HEK293 (cell line): ENCODE measurements at regions not wholly inside any gene's neighbourhood (a gene's known extent, or its start where the extent isn't known, plus 50 kb on each side); places are given as distances from the start of the nearest gene placed in this dataset.

Experiments used
- CTCF ChIA-PET: fragments of 350-600 bp; formaldehyde crosslinking; extraction: SDS; loops from one replicate; lab custom pipeline; 2021; ENCODE audit warnings: antibody characterized with exemption; lab: Yijun Ruan, JAX
- POLR2A ChIA-PET: fragments of 300-600 bp; formaldehyde crosslinking; extraction: SDS; loops from one replicate; lab custom pipeline; 2020; ENCODE audit warnings: antibody characterized with exemption, inconsistent platforms; lab: Yijun Ruan, JAX
- H3K27ac ChIP-seq: fragments of 200-500 bp; sonication (Bioruptor generic); 2 replicates; pipeline ENCODE4 v1.5.1; 2014; ENCODE audit warnings: low read depth, low read length, control low read depth, inconsistent platforms; ENCODE audit errors: extremely low read depth
- H3K36me3 ChIP-seq, 2 experiments: fragments of 200-500 bp in 1 of 2; sonication (Bioruptor generic) in 1 of 2; 1 replicate in 1 of 2; 2 replicates in 1 of 2; pipeline ENCODE4 v1.5.1; 2014 to 2017; ENCODE audit warnings: inconsistent platforms in 2 of 2, low read length in 2 of 2; ENCODE audit not compliant: control insufficient read depth in 2 of 2, insufficient read depth in 1 of 2
- H3K4me1 ChIP-seq: fragments of 200-500 bp; sonication (Bioruptor generic); 2 replicates; pipeline ENCODE4 v1.5.1; 2014; ENCODE audit warnings: mild to moderate bottlenecking, low read length, inconsistent platforms; ENCODE audit not compliant: control insufficient read depth, insufficient read depth
- H3K4me3 ChIP-seq: 2 replicates; pipeline ENCODE4 v1.5.1; 2011; ENCODE audit warnings: low read depth, mild to moderate bottlenecking, control low read depth, low read length, moderate library complexity
- H3K9me3 ChIP-seq: fragments of 200-500 bp; sonication (Bioruptor generic); 2 replicates; pipeline ENCODE4 v1.5.1; 2014; ENCODE audit warnings: low read depth, low read length, inconsistent platforms; ENCODE audit not compliant: control insufficient read depth, insufficient read depth
- HOXD13 ChIP-seq: sonication (generic); formaldehyde crosslinking; IDR thresholded peaks from 2 replicates; pipeline ENCODE4 v1.8.0; 2022; ENCODE audit warnings: missing genetic modification reagents, borderline replicate concordance
- KLF8 ChIP-seq: fragments of 450-650 bp; formaldehyde crosslinking; IDR thresholded peaks from 2 replicates; pipeline ENCODE4 v1.5.1; 2016; ENCODE audit warnings: missing biosample characterization, missing genetic modification characterization
- MZF1 ChIP-seq: fragments of 450-650 bp; formaldehyde crosslinking; IDR thresholded peaks from 2 replicates; pipeline ENCODE4 v1.5.1; 2017; ENCODE audit warnings: missing biosample characterization, missing genetic modification characterization, borderline replicate concordance
- PRDM1 ChIP-seq: fragments of 450-650 bp; formaldehyde crosslinking; IDR thresholded peaks from 2 replicates; pipeline ENCODE4; 2016; ENCODE audit warnings: missing biosample characterization, missing genetic modification characterization
- REPIN1 ChIP-seq: fragments of 450-650 bp; formaldehyde crosslinking; IDR thresholded peaks from 2 replicates; pipeline ENCODE4 v1.5.1; 2017; ENCODE audit warnings: missing biosample characterization, missing genetic modification characterization, low read depth
- SP3 ChIP-seq: fragments of 450-650 bp; formaldehyde crosslinking; IDR thresholded peaks from 2 replicates; pipeline ENCODE4 v1.5.1; 2016; ENCODE audit warnings: missing biosample characterization, missing genetic modification characterization
- TSHZ1 ChIP-seq: fragments of 450-650 bp; formaldehyde crosslinking; IDR thresholded peaks from 2 replicates; pipeline ENCODE4 v1.5.1; 2016; ENCODE audit warnings: missing biosample characterization, missing genetic modification characterization, borderline replicate concordance
- ZFP3 ChIP-seq: fragments of 450-650 bp; formaldehyde crosslinking; IDR thresholded peaks from 2 replicates; pipeline ENCODE4 v1.5.1; 2016; ENCODE audit warnings: low read depth, missing biosample characterization, missing genetic modification characterization
- ZFP37 ChIP-seq: fragments of 450-650 bp; formaldehyde crosslinking; IDR thresholded peaks from 2 replicates; pipeline ENCODE4 v1.5.1; 2016; ENCODE audit warnings: missing biosample characterization, missing genetic modification characterization
- ZNF174 ChIP-seq: fragments of 450-650 bp; formaldehyde crosslinking; IDR thresholded peaks from 2 replicates; pipeline ENCODE4 v1.5.0; 2017; ENCODE audit warnings: missing biosample characterization, mild to moderate bottlenecking, missing genetic modification characterization
- ZNF19 ChIP-seq: fragments of 450-650 bp; formaldehyde crosslinking; IDR thresholded peaks from 2 replicates; pipeline ENCODE4; 2016; ENCODE audit warnings: missing biosample characterization, missing genetic modification characterization, low read depth
- ZNF2 ChIP-seq: fragments of 450-650 bp; formaldehyde crosslinking; IDR thresholded peaks from 2 replicates; pipeline ENCODE4 v1.5.1; 2016; ENCODE audit warnings: missing biosample characterization, missing genetic modification characterization
- ZNF341 ChIP-seq: fragments of 450-650 bp; formaldehyde crosslinking; IDR thresholded peaks from 2 replicates; pipeline ENCODE4; 2016; ENCODE audit warnings: low read depth, missing biosample characterization, missing genetic modification characterization
- ZNF404 ChIP-seq: fragments of 450-650 bp; formaldehyde crosslinking; IDR thresholded peaks from 2 replicates; pipeline ENCODE4 v1.5.1; 2017; ENCODE audit warnings: missing biosample characterization, missing genetic modification characterization
- ZNF473 ChIP-seq: fragments of 450-650 bp; formaldehyde crosslinking; IDR thresholded peaks from 2 replicates; pipeline ENCODE4 v1.5.1; 2017; ENCODE audit warnings: missing biosample characterization, missing genetic modification characterization
- ZNF544 ChIP-seq: fragments of 450-650 bp; formaldehyde crosslinking; IDR thresholded peaks from 2 replicates; pipeline ENCODE4 v1.5.0; 2017; ENCODE audit warnings: missing biosample characterization, missing genetic modification characterization
- ZNF555 ChIP-seq: fragments of 450-650 bp; formaldehyde crosslinking; conservative IDR thresholded peaks from 2 replicates; pipeline ENCODE4 v1.5.1; 2017; ENCODE audit warnings: missing biosample characterization, mild to moderate bottlenecking, missing genetic modification characterization, inconsistent platforms
- ZNF623 ChIP-seq: fragments of 450-650 bp; formaldehyde crosslinking; IDR thresholded peaks from 2 replicates; pipeline ENCODE4 v1.5.1; 2016; ENCODE audit warnings: missing biosample characterization, missing genetic modification characterization
- ZNF624 ChIP-seq: fragments of 450-650 bp; formaldehyde crosslinking; IDR thresholded peaks from 2 replicates; pipeline ENCODE4 v1.5.1; 2017; ENCODE audit warnings: missing biosample characterization, missing genetic modification characterization
- ZNF629 ChIP-seq: fragments of 450-650 bp; formaldehyde crosslinking; IDR thresholded peaks from 2 replicates; pipeline ENCODE4 v1.5.1; 2017; ENCODE audit warnings: missing biosample characterization, missing genetic modification characterization
- ZNF660 ChIP-seq: fragments of 450-650 bp; IDR thresholded peaks from 2 replicates; pipeline ENCODE4 v1.5.1; 2018; ENCODE audit warnings: missing biosample characterization, mild to moderate bottlenecking, missing genetic modification characterization
- ZNF704 ChIP-seq: fragments of 450-650 bp; formaldehyde crosslinking; IDR thresholded peaks from 2 replicates; pipeline ENCODE4 v1.5.1; 2016; ENCODE audit warnings: missing biosample characterization, missing genetic modification characterization
- ZXDB ChIP-seq: fragments of 450-650 bp; formaldehyde crosslinking; IDR thresholded peaks from 2 replicates; pipeline ENCODE4 v1.5.1; 2016; ENCODE audit warnings: missing biosample characterization, missing genetic modification characterization
- TF ChIP-seq, protein P1 (sequence below): fragments of 450-650 bp; formaldehyde crosslinking; IDR thresholded peaks from 2 replicates; pipeline ENCODE4 v1.5.1; 2016; ENCODE audit warnings: missing biosample characterization, missing genetic modification characterization
- TF ChIP-seq, protein P2 (sequence below): fragments of 450-650 bp; formaldehyde crosslinking; IDR thresholded peaks from 2 replicates; pipeline ENCODE4 v1.5.1; 2016; ENCODE audit warnings: missing biosample characterization, missing genetic modification characterization
- TF ChIP-seq, protein P3 (sequence below): fragments of 450-650 bp; formaldehyde crosslinking; IDR thresholded peaks from 2 replicates; pipeline ENCODE4 v1.5.1; 2017; ENCODE audit warnings: missing biosample characterization, missing genetic modification characterization

DNA sequence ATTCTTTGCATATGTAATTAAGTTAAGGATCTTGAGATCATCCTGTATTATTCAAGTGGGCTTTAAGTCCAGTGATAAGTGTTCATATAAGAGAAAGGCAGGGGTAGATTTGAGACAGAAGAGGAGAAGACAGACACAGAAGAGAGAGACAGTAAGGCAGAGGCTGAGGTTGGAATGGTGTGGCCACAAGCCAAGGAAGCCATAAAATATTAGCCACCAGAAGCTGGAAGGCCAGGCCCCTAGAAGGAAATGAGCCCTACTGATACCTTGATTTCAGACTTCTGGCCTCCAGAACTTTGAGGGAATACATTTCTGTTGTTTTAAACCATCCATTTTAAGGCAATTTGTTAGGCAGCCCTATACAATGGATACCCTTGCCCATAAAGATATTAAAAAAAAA is 66.9 kb upstream of the DLX2 start:
- Histone ChIP-seq H3K27ac (no peak overlapping the region), H3K9me3 (no peaks in the 10 kb centered on the region), H3K36me3 (no peaks in the 10 kb centered on the region), H3K4me3 (no peak overlapping the region), H3K4me1 (no peaks in the 10 kb centered on the region)
- POLR2A ChIA-PET, result no interaction called here
- no peak for TF ChIP-seq ZXDB
- TF ChIP-seq ZNF629, result no peak
- TF ChIP-seq ZNF544 (tag by site-specific recombination), result no peak
- TF ChIP-seq, protein P1, sequence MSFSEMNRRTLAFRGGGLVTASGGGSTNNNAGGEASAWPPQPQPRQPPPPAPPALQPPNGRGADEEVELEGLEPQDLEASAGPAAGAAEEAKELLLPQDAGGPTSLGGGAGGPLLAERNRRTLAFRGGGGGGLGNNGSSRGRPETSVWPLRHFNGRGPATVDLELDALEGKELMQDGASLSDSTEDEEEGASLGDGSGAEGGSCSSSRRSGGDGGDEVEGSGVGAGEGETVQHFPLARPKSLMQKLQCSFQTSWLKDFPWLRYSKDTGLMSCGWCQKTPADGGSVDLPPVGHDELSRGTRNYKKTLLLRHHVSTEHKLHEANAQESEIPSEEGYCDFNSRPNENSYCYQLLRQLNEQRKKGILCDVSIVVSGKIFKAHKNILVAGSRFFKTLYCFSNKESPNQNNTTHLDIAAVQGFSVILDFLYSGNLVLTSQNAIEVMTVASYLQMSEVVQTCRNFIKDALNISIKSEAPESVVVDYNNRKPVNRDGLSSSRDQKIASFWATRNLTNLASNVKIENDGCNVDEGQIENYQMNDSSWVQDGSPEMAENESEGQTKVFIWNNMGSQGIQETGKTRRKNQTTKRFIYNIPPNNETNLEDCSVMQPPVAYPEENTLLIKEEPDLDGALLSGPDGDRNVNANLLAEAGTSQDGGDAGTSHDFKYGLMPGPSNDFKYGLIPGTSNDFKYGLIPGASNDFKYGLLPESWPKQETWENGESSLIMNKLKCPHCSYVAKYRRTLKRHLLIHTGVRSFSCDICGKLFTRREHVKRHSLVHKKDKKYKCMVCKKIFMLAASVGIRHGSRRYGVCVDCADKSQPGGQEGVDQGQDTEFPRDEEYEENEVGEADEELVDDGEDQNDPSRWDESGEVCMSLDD (tag by site-specific recombination), result no peak
- TF ChIP-seq ZNF19 (tag by site-specific recombination), result no peak
- TF ChIP-seq ZNF2, result no peak
- no peak for TF ChIP-seq ZFP37
- no peak for TF ChIP-seq ZNF660 (tag by site-specific recombination)
- TF ChIP-seq ZNF704 (tag by site-specific recombination), result no peak
- TF ChIP-seq KLF8, result no peak
- TF ChIP-seq ZNF473 (tag by site-specific recombination), result no peak
- no peak for TF ChIP-seq SP3
- CTCF ChIA-PET, result interaction anchor here (6.7 kb wide), 1 partner anchor 295 kb away, joined by 213 read pairs; no protein-coding TSS in a partner anchor

GRCh38 chr2:172172513-172173173 is 69.9 kb upstream of the DLX2 start:
- Histone ChIP-seq H3K4me3 (peak overlapping the region; percentile 42), H3K36me3 (no peaks in the 10 kb centered on the region), H3K4me1 (no peaks in the 10 kb centered on the region), H3K27ac (no peak overlapping the region), H3K9me3 (no peaks in the 10 kb centered on the region)
- POLR2A ChIA-PET, result interaction anchor here (0.8 to 1.0 kb wide), 2 partner anchors 112 to 289 kb away, joined by 3 to 4 read pairs; no protein-coding TSS in a partner anchor
- CTCF ChIA-PET, result interaction anchor here (0.6 to 6.7 kb wide), 29 partner anchors 11 to 1354 kb away, joined by 3 to 213 read pairs (median 4); partner anchors contain the start of gene ITGA6
- TF ChIP-seq ZNF341 (tag by site-specific recombination) (no peak), ZNF174 (no peak), ZNF404 (no peak), ZNF624 (tag by site-specific recombination) (no peak), REPIN1 (tag by site-specific recombination) (no peak), ZFP3 (no peak), PRDM1 (tag by site-specific recombination) (no peak), MZF1 (tag by site-specific recombination) (no peak), TSHZ1 (no peak), ZNF623 (tag by site-specific recombination) (no peak), ZNF555 (tag by site-specific recombination) (no peak), HOXD13 (no peak)
- TF ChIP-seq, protein P2, sequence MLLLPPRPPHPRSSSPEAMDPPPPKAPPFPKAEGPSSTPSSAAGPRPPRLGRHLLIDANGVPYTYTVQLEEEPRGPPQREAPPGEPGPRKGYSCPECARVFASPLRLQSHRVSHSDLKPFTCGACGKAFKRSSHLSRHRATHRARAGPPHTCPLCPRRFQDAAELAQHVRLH, result no peak
- TF ChIP-seq, protein P3, sequence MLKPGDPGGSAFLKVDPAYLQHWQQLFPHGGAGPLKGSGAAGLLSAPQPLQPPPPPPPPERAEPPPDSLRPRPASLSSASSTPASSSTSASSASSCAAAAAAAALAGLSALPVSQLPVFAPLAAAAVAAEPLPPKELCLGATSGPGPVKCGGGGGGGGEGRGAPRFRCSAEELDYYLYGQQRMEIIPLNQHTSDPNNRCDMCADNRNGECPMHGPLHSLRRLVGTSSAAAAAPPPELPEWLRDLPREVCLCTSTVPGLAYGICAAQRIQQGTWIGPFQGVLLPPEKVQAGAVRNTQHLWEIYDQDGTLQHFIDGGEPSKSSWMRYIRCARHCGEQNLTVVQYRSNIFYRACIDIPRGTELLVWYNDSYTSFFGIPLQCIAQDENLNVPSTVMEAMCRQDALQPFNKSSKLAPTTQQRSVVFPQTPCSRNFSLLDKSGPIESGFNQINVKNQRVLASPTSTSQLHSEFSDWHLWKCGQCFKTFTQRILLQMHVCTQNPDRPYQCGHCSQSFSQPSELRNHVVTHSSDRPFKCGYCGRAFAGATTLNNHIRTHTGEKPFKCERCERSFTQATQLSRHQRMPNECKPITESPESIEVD, result no peak
